ENCODE measurements at regions not wholly inside any gene's neighbourhood (a gene's known extent, or its start where the extent isn't known, plus 50 kb on each side); places are given as distances from the start of the nearest gene placed in this dataset.

GRCh38 chr2:60230596-60230995 is 322.9 kb downstream of the BCL11A start:
- H3K27me3 ChIP-seq (ENCODE audit: control insufficient read depth in 3 of 3, insufficient read depth in 3 of 3, low read length in 3 of 3): no peaks in the 10 kb centered on the region
- H3K4me1 ChIP-seq (ENCODE audit: control insufficient read depth in 3 of 3, insufficient read depth in 3 of 3, low read length in 3 of 3): no peaks in the 10 kb centered on the region
- H3K9ac ChIP-seq (ENCODE audit: low read depth in 1 of 3, low read length in 3 of 3): no peak overlapping the region
- H3K4me3 ChIP-seq (ENCODE audit: low read length in 3 of 3): no peak overlapping the region
- H3K36me3 ChIP-seq (ENCODE audit: control insufficient read depth in 3 of 3, insufficient read depth in 3 of 3, low read length in 3 of 3): no peaks in the 10 kb centered on the region
- no peak overlapping the region for H3K27ac ChIP-seq (ENCODE audit: low read depth, low read length)
- H3K9me3 ChIP-seq (ENCODE audit: control insufficient read depth in 3 of 3, low read length in 3 of 3): peaks cover 0 to 2% (median 0%) of the 10 kb centered on the region in 3 donors

- no peaks in the 10 kb centered on the region for H3K27me3 ChIP-seq (ENCODE audit: control insufficient read depth in 3 of 3, insufficient read depth in 3 of 3, low read length in 3 of 3)
- H3K9ac ChIP-seq (ENCODE audit: low read depth in 1 of 3, low read length in 3 of 3): no peak overlapping the region
- no peak overlapping the region for H3K27ac ChIP-seq (ENCODE audit: low read depth, low read length)
- H3K4me3 ChIP-seq (ENCODE audit: low read length in 3 of 3): no peak overlapping the region
- H3K36me3 ChIP-seq (ENCODE audit: control insufficient read depth in 3 of 3, insufficient read depth in 3 of 3, low read length in 3 of 3): no peaks in the 10 kb centered on the region
- peaks cover 0 to 2% (median 0%) of the 10 kb centered on the region in 3 donors for H3K9me3 ChIP-seq (ENCODE audit: control insufficient read depth in 3 of 3, low read length in 3 of 3)
- H3K4me1 ChIP-seq (ENCODE audit: control insufficient read depth in 3 of 3, insufficient read depth in 3 of 3, low read length in 3 of 3): no peaks in the 10 kb centered on the region
Observed at GRCh38 chr2:60230037-60230436, 323.4 kb downstream of the BCL11A start.

GRCh38 chr2:60226943-60227342 is 326.5 kb downstream of the BCL11A start:
- H3K27ac ChIP-seq (ENCODE audit: low read depth, low read length): no peak overlapping the region
- H3K27me3 ChIP-seq (ENCODE audit: control insufficient read depth in 3 of 3, insufficient read depth in 3 of 3, low read length in 3 of 3): no peaks in the 10 kb centered on the region
- no peak overlapping the region for H3K9ac ChIP-seq (ENCODE audit: low read depth in 1 of 3, low read length in 3 of 3)
- H3K36me3 ChIP-seq (ENCODE audit: control insufficient read depth in 3 of 3, insufficient read depth in 3 of 3, low read length in 3 of 3): no peaks in the 10 kb centered on the region
- H3K4me3 ChIP-seq (ENCODE audit: low read length in 3 of 3): no peak overlapping the region
- H3K4me1 ChIP-seq (ENCODE audit: control insufficient read depth in 3 of 3, insufficient read depth in 3 of 3, low read length in 3 of 3): no peaks in the 10 kb centered on the region
- no peaks in the 10 kb centered on the region for H3K9me3 ChIP-seq (ENCODE audit: control insufficient read depth in 3 of 3, low read length in 3 of 3)

- Histone ChIP-seq H3K9ac (ENCODE audit: low read depth in 1 of 3, low read length in 3 of 3) (no peak overlapping the region), H3K4me1 (ENCODE audit: control insufficient read depth in 3 of 3, insufficient read depth in 3 of 3, low read length in 3 of 3) (no peaks in the 10 kb centered on the region), H3K36me3 (ENCODE audit: control insufficient read depth in 3 of 3, insufficient read depth in 3 of 3, low read length in 3 of 3) (no peaks in the 10 kb centered on the region), H3K4me3 (ENCODE audit: low read length in 3 of 3) (no peak overlapping the region), H3K9me3 (ENCODE audit: control insufficient read depth in 3 of 3, low read length in 3 of 3) (no peaks in the 10 kb centered on the region), H3K27ac (ENCODE audit: low read depth, low read length) (no peak overlapping the region), H3K27me3 (ENCODE audit: control insufficient read depth in 3 of 3, insufficient read depth in 3 of 3, low read length in 3 of 3) (no peaks in the 10 kb centered on the region)
Observed at GRCh38 chr2:60226191-60226590, 327.3 kb downstream of the BCL11A start.

- no peak overlapping the region for H3K4me3 ChIP-seq (ENCODE audit: low read length in 3 of 3)
- no peak overlapping the region for H3K27ac ChIP-seq (ENCODE audit: low read depth, low read length)
Observed at GRCh38 chr2:60223859-60224258, 329.6 kb downstream of the BCL11A start.

GRCh38 chr2:60221098-60221497 is 332.4 kb downstream of the BCL11A start:
- H3K9ac ChIP-seq (ENCODE audit: low read depth in 1 of 3, low read length in 3 of 3): no peak overlapping the region
- no peak overlapping the region for H3K4me3 ChIP-seq (ENCODE audit: low read length in 3 of 3)
- no peaks in the 10 kb centered on the region for H3K9me3 ChIP-seq (ENCODE audit: control insufficient read depth in 3 of 3, low read length in 3 of 3)
- H3K36me3 ChIP-seq (ENCODE audit: control insufficient read depth in 3 of 3, insufficient read depth in 3 of 3, low read length in 3 of 3): no peaks in the 10 kb centered on the region
- H3K27ac ChIP-seq (ENCODE audit: low read depth, low read length): no peak overlapping the region
- no peaks in the 10 kb centered on the region for H3K4me1 ChIP-seq (ENCODE audit: control insufficient read depth in 3 of 3, insufficient read depth in 3 of 3, low read length in 3 of 3)
- peaks cover 0 to 2% (median 0%) of the 10 kb centered on the region in 3 donors for H3K27me3 ChIP-seq (ENCODE audit: control insufficient read depth in 3 of 3, insufficient read depth in 3 of 3, low read length in 3 of 3)

More at GRCh38 chr2:60223859-60224258, 329.6 kb downstream of the BCL11A start:
- H3K9me3 ChIP-seq (ENCODE audit: control insufficient read depth in 3 of 3, low read length in 3 of 3): no peaks in the 10 kb centered on the region
- H3K27me3 ChIP-seq (ENCODE audit: control insufficient read depth in 3 of 3, insufficient read depth in 3 of 3, low read length in 3 of 3): peaks cover 0 to 2% (median 0%) of the 10 kb centered on the region in 3 donors
- H3K9ac ChIP-seq (ENCODE audit: low read depth in 1 of 3, low read length in 3 of 3): no peak overlapping the region
- no peaks in the 10 kb centered on the region for H3K4me1 ChIP-seq (ENCODE audit: control insufficient read depth in 3 of 3, insufficient read depth in 3 of 3, low read length in 3 of 3)
- no peaks in the 10 kb centered on the region for H3K36me3 ChIP-seq (ENCODE audit: control insufficient read depth in 3 of 3, insufficient read depth in 3 of 3, low read length in 3 of 3)

- Histone ChIP-seq H3K27me3 (ENCODE audit: control insufficient read depth in 3 of 3, insufficient read depth in 3 of 3, low read length in 3 of 3) (peaks cover 0 to 2% (median 0%) of the 10 kb centered on the region in 3 donors), H3K9ac (ENCODE audit: low read depth in 1 of 3, low read length in 3 of 3) (no peak overlapping the region), H3K36me3 (ENCODE audit: control insufficient read depth in 3 of 3, insufficient read depth in 3 of 3, low read length in 3 of 3) (no peaks in the 10 kb centered on the region), H3K4me3 (ENCODE audit: low read length in 3 of 3) (no peak overlapping the region), H3K9me3 (ENCODE audit: control insufficient read depth in 3 of 3, low read length in 3 of 3) (no peaks in the 10 kb centered on the region), H3K27ac (ENCODE audit: low read depth, low read length) (no peak overlapping the region), H3K4me1 (ENCODE audit: control insufficient read depth in 3 of 3, insufficient read depth in 3 of 3, low read length in 3 of 3) (no peaks in the 10 kb centered on the region)
Observed at GRCh38 chr2:60219536-60219935, 333.9 kb downstream of the BCL11A start.

- H3K27ac ChIP-seq (ENCODE audit: low read depth, low read length): no peak overlapping the region
- peaks cover 0 to 5% (median 4%) of the 10 kb centered on the region in 3 donors for H3K4me1 ChIP-seq (ENCODE audit: control insufficient read depth in 3 of 3, insufficient read depth in 3 of 3, low read length in 3 of 3)
- H3K9ac ChIP-seq (ENCODE audit: low read depth in 1 of 3, low read length in 3 of 3): no peak overlapping the region
- no peaks in the 10 kb centered on the region for H3K9me3 ChIP-seq (ENCODE audit: control insufficient read depth in 3 of 3, low read length in 3 of 3)
- H3K36me3 ChIP-seq (ENCODE audit: control insufficient read depth in 3 of 3, insufficient read depth in 3 of 3, low read length in 3 of 3): no peaks in the 10 kb centered on the region
- H3K27me3 ChIP-seq (ENCODE audit: control insufficient read depth in 3 of 3, insufficient read depth in 3 of 3, low read length in 3 of 3): peaks cover 0 to 2% (median 0%) of the 10 kb centered on the region in 3 donors
- no peak overlapping the region for H3K4me3 ChIP-seq (ENCODE audit: low read length in 3 of 3)
Observed at GRCh38 chr2:60216452-60216995, 336.9 kb downstream of the BCL11A start.

GRCh38 chr2:60215386-60215901 is 338.0 kb downstream of the BCL11A start:
- Histone ChIP-seq H3K36me3 (ENCODE audit: control insufficient read depth in 3 of 3, insufficient read depth in 3 of 3, low read length in 3 of 3) (no peaks in the 10 kb centered on the region), H3K27me3 (ENCODE audit: control insufficient read depth in 3 of 3, insufficient read depth in 3 of 3, low read length in 3 of 3) (peaks cover 0 to 2% (median 0%) of the 10 kb centered on the region in 3 donors), H3K9ac (ENCODE audit: low read depth in 1 of 3, low read length in 3 of 3) (no peak overlapping the region), H3K4me1 (ENCODE audit: control insufficient read depth in 3 of 3, insufficient read depth in 3 of 3, low read length in 3 of 3) (peaks cover 0 to 5% (median 4%) of the 10 kb centered on the region in 3 donors), H3K27ac (ENCODE audit: low read depth, low read length) (no peak overlapping the region), H3K4me3 (ENCODE audit: low read length in 3 of 3) (no peak overlapping the region), H3K9me3 (ENCODE audit: control insufficient read depth in 3 of 3, low read length in 3 of 3) (no peaks in the 10 kb centered on the region)

- Histone ChIP-seq H3K9ac (ENCODE audit: low read depth in 1 of 3, low read length in 3 of 3) (no peak overlapping the region), H3K4me1 (ENCODE audit: control insufficient read depth in 3 of 3, insufficient read depth in 3 of 3, low read length in 3 of 3) (peaks cover 0 to 5% (median 4%) of the 10 kb centered on the region in 3 donors), H3K4me3 (ENCODE audit: low read length in 3 of 3) (no peak overlapping the region), H3K36me3 (ENCODE audit: control insufficient read depth in 3 of 3, insufficient read depth in 3 of 3, low read length in 3 of 3) (no peaks in the 10 kb centered on the region), H3K9me3 (ENCODE audit: control insufficient read depth in 3 of 3, low read length in 3 of 3) (no peaks in the 10 kb centered on the region), H3K27ac (ENCODE audit: low read depth, low read length) (no peak overlapping the region), H3K27me3 (ENCODE audit: control insufficient read depth in 3 of 3, insufficient read depth in 3 of 3, low read length in 3 of 3) (no peaks in the 10 kb centered on the region)
Observed at GRCh38 chr2:60214626-60214875, 338.9 kb downstream of the BCL11A start.

Measured in skeletal muscle tissue (tissue), 3 donors.